ENCODE measurements at regions not wholly inside any gene's neighbourhood (a gene's known extent, or its start where the extent isn't known, plus 50 kb on each side); places are given as distances from the start of the nearest gene placed in this dataset.

DNA sequence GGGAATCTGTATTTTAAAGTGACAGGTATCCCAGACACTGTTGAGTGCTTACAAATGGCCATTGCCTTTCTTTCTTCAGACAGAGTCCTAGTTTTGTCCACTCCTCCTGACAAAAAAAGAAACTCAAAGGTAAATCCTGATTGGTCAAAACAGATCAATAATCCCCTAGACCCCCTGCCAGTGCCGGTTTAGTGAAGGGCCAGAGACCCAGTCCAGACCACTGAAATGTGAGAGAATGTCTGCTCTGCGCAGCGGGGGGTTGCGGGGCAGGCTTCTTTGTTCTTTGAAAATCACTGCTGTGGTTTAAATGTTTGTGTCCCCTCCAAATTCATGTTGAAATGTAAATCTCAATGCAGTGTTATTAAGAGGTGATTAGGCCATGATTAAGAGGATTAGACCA lies 177.7 kb upstream of the GPR26 start:
- Histone ChIP-seq H2BK12ac (ENCODE audit: insufficient read length, low read depth, low read length) (no peak overlapping the region), H2AK5ac (ENCODE audit: insufficient read length, low read length) (no peak overlapping the region), H2AFZ (ENCODE audit: low read length) (no peak overlapping the region), H4K20me1 (ENCODE audit: control insufficient read depth, insufficient read depth, insufficient read length) (no peaks in the 10 kb centered on the region), H3K4ac (ENCODE audit: low read depth, low read length) (no peak overlapping the region), H3K14ac (ENCODE audit: insufficient read depth, low read length) (no peak overlapping the region), H3K79me2 (ENCODE audit: insufficient read depth, low read length) (no peaks in the 10 kb centered on the region), H3K9me3 (ENCODE audit: control insufficient read depth, low read depth, low read length) (no peaks in the 10 kb centered on the region), H4K5ac (ENCODE audit: insufficient read length, low read depth, low read length) (no peak overlapping the region), H3K79me1 (ENCODE audit: insufficient read depth, low read depth, low read length, poor library complexity, severe bottlenecking) (no peaks in the 10 kb centered on the region), H3K4me1 (ENCODE audit: insufficient read depth, low read length) (peaks cover 5% of the 10 kb centered on the region; the same call in 1 of the 2 replicates), H3K27me3 (ENCODE audit: insufficient read depth, low read length) (no peaks in the 10 kb centered on the region; the same call in none of the 2 replicates), H3T11ph (ENCODE audit: low read length) (no peak overlapping the region), H2BK20ac (ENCODE audit: low read depth, low read length, poor library complexity, severe bottlenecking) (no peak overlapping the region), H2BK5ac (ENCODE audit: insufficient read length, low read length) (no peak overlapping the region), H3K18ac (ENCODE audit: insufficient read length, low read depth, low read length) (no peak overlapping the region), H2BK15ac (ENCODE audit: low read depth, low read length) (no peak overlapping the region), H3K4me2 (ENCODE audit: insufficient read depth, insufficient read length, low read length) (no peak overlapping the region), H4K8ac (replicated peaks; ENCODE audit: insufficient read length, low read depth, low read length) (no peak overlapping the region), H3K27ac (ENCODE audit: insufficient read length, low read depth, low read length) (no peak overlapping the region), H4K91ac (ENCODE audit: insufficient read length, low read depth, low read length) (no peak overlapping the region), H3K56ac (ENCODE audit: insufficient read length, low read depth, low read length) (no peak overlapping the region), H3K9ac (ENCODE audit: extremely low read depth, insufficient read length, low read length) (no peak overlapping the region), H2BK120ac (ENCODE audit: low read depth, low read length, poor library complexity, severe bottlenecking) (no peak overlapping the region), H3K23me2 (ENCODE audit: insufficient read length, low read depth, low read length, poor library complexity, severe bottlenecking) (no peaks in the 10 kb centered on the region), H3K23ac (ENCODE audit: insufficient read length, low read depth, low read length) (no peak overlapping the region)
- H3K9me3 Mint-ChIP-seq: peaks cover 0 to 2% of the 10 kb centered on the region in 2 experiments; a peak in 1 of 5 replicates
- DNase-seq: no peak
- H3K36me3 Mint-ChIP-seq (ENCODE audit: insufficient read depth in 1 of 3, low read depth in 3 of 3): peaks cover 0 to 3% (median 2%) of the 10 kb centered on the region in 3 experiments; a peak in 2 of 7 replicates
- H3K27me3 Mint-ChIP-seq (ENCODE audit: low read depth): peaks cover 20% of the 10 kb centered on the region
- H3K27ac Mint-ChIP-seq: no peak overlapping the region
- H3K4me3 Mint-ChIP-seq: no peak overlapping the region
- no CpG with 5 or more reads among the region's 4 CpGs for WGBS (ENCODE audit: extremely low coverage, insufficient read length, low lambda C conversion rate)
- no peak for TF ChIP-seq CTCF (conservative IDR thresholded peaks at IDR 0.05)
- peaks cover 47 to 52% of the 10 kb centered on the region in 2 experiments for H3K4me1 Mint-ChIP-seq

Measured in H9 (cell line).